Parathyroid adenoma (tissue), 2 donors: ENCODE measurements at regions not wholly inside any gene's neighbourhood (a gene's known extent, or its start where the extent isn't known, plus 50 kb on each side); places are given as distances from the start of the nearest gene placed in this dataset.

Experiments used
- H2AFZ ChIP-seq: fragments of 300-600 bp; sonication (generic); one replicate; pipeline ENCODE4 v1.7.0; 2017; ENCODE audit warnings: antibody characterized with exemption, mild to moderate bottlenecking
- H3K27ac ChIP-seq: fragments of 300-600 bp; sonication (generic); one replicate; pipeline ENCODE4 v1.7.0; 2017
- H3K27me3 ChIP-seq: fragments of 300-600 bp; sonication (generic); one replicate; pipeline ENCODE4 v1.7.0; 2017; ENCODE audit warnings: low read length; ENCODE audit not compliant: control insufficient read depth, insufficient read depth
- H3K36me3 ChIP-seq: fragments of 300-600 bp; sonication (generic); one replicate; pipeline ENCODE4 v1.7.0; 2017; ENCODE audit warnings: low read length; ENCODE audit not compliant: control insufficient read depth, insufficient read depth
- H3K4me1 ChIP-seq: fragments of 300-600 bp; sonication (generic); one replicate; pipeline ENCODE4 v1.7.0; 2017; ENCODE audit warnings: control low read depth
- H3K4me2 ChIP-seq: fragments of 300-600 bp; sonication (generic); one replicate; pipeline ENCODE4 v1.7.0; 2017; ENCODE audit warnings: low read length
- H3K4me3 ChIP-seq: fragments of 300-600 bp; sonication (generic); one replicate; pipeline ENCODE4 v1.7.0; 2017; ENCODE audit warnings: low read depth, low read length
- H3K79me2 ChIP-seq: fragments of 300-600 bp; sonication (generic); one replicate; pipeline ENCODE4 v1.7.0; 2017; ENCODE audit warnings: control low read depth
- H3K9ac ChIP-seq: fragments of 300-600 bp; sonication (generic); one replicate; pipeline ENCODE4 v1.7.0; 2017; ENCODE audit warnings: mild to moderate bottlenecking
- H3K9me3 ChIP-seq: fragments of 300-600 bp; sonication (generic); one replicate; pipeline ENCODE4 v1.7.0; 2017; ENCODE audit warnings: low read length; ENCODE audit not compliant: control insufficient read depth
- CTCF ChIP-seq: fragments of 300-600 bp; sonication (generic); IDR thresholded peaks from one replicate; pipeline ENCODE4 v1.7.0; 2017; ENCODE audit warnings: antibody characterized with exemption, mild to moderate bottlenecking
- donor health status: primary hyperparathyroidism.

GRCh38 chr15:36265422-36265821 is 314.0 kb upstream of the CDIN1 start:
- H3K36me3 ChIP-seq, result no peaks in the 10 kb centered on the region
- no peaks in the 10 kb centered on the region for H3K79me2 ChIP-seq
- no peak overlapping the region for H3K9ac ChIP-seq
- no peak overlapping the region for H3K4me3 ChIP-seq
- no peaks in the 10 kb centered on the region for H3K27me3 ChIP-seq
- H3K4me2 ChIP-seq, result no peak overlapping the region
- no peaks in the 10 kb centered on the region for H3K9me3 ChIP-seq
- H3K27ac ChIP-seq, result no peak overlapping the region
- TF ChIP-seq CTCF, result no peak
- no peak overlapping the region for H2AFZ ChIP-seq
- no peaks in the 10 kb centered on the region for H3K4me1 ChIP-seq

GRCh38 chr15:36271048-36271447 is 308.4 kb upstream of the CDIN1 start:
- H3K4me2 ChIP-seq, result no peak overlapping the region
- H3K27me3 ChIP-seq, result no peaks in the 10 kb centered on the region
- no peak overlapping the region for H3K4me3 ChIP-seq
- no peak overlapping the region for H3K9ac ChIP-seq
- H2AFZ ChIP-seq, result no peak overlapping the region
- H3K4me1 ChIP-seq, result no peaks in the 10 kb centered on the region
- no peaks in the 10 kb centered on the region for H3K79me2 ChIP-seq
- H3K36me3 ChIP-seq, result no peaks in the 10 kb centered on the region
- H3K9me3 ChIP-seq, result no peaks in the 10 kb centered on the region
- TF ChIP-seq CTCF, result no peak
- no peak overlapping the region for H3K27ac ChIP-seq

GRCh38 chr15:36275656-36276055 is 303.8 kb upstream of the CDIN1 start:
- Histone ChIP-seq H3K4me1 (no peaks in the 10 kb centered on the region), H3K27ac (no peak overlapping the region), H3K9me3 (no peaks in the 10 kb centered on the region), H3K9ac (no peak overlapping the region), H3K79me2 (no peaks in the 10 kb centered on the region), H3K4me2 (no peak overlapping the region), H2AFZ (no peak overlapping the region), H3K4me3 (no peak overlapping the region), H3K27me3 (no peaks in the 10 kb centered on the region), H3K36me3 (no peaks in the 10 kb centered on the region)
- no peak for TF ChIP-seq CTCF

- Histone ChIP-seq H3K4me2 (no peak overlapping the region), H3K4me3 (no peak overlapping the region), H3K36me3 (no peaks in the 10 kb centered on the region), H3K9me3 (no peaks in the 10 kb centered on the region), H3K9ac (no peak overlapping the region), H3K27ac (no peak overlapping the region), H2AFZ (no peak overlapping the region), H3K4me1 (no peaks in the 10 kb centered on the region), H3K27me3 (no peaks in the 10 kb centered on the region), H3K79me2 (no peaks in the 10 kb centered on the region)
- no peak for TF ChIP-seq CTCF
Measured at GRCh38 chr15:36278219-36278618, 301.2 kb upstream of the CDIN1 start.

GRCh38 chr15:36282821-36283220 is 296.6 kb upstream of the CDIN1 start:
- no peak overlapping the region for H2AFZ ChIP-seq
- no peak overlapping the region for H3K4me3 ChIP-seq
- no peaks in the 10 kb centered on the region for H3K4me1 ChIP-seq
- no peak overlapping the region for H3K9ac ChIP-seq
- no peak for TF ChIP-seq CTCF
- no peaks in the 10 kb centered on the region for H3K79me2 ChIP-seq
- no peaks in the 10 kb centered on the region for H3K9me3 ChIP-seq
- H3K27me3 ChIP-seq, result no peaks in the 10 kb centered on the region
- no peaks in the 10 kb centered on the region for H3K36me3 ChIP-seq
- H3K27ac ChIP-seq, result no peak overlapping the region
- H3K4me2 ChIP-seq, result no peak overlapping the region
